ENCODE measurements at regions not wholly inside any gene's neighbourhood (a gene's known extent, or its start where the extent isn't known, plus 50 kb on each side); places are given as distances from the start of the nearest gene placed in this dataset.
"Not testable (repeated sequence)": the region's sequence is repeated elsewhere in the genome, so short reads cannot be mapped to it uniquely, and the experiment has no call there.

GRCh38 chr5:113652161-113652560 lies 138.7 kb downstream of the YTHDC2 start:
- DNase-seq = peak; percentile 6

- DNase-seq = no peak
Observed at GRCh38 chr5:113654828-113655227, 141.3 kb downstream of the YTHDC2 start.

DNA sequence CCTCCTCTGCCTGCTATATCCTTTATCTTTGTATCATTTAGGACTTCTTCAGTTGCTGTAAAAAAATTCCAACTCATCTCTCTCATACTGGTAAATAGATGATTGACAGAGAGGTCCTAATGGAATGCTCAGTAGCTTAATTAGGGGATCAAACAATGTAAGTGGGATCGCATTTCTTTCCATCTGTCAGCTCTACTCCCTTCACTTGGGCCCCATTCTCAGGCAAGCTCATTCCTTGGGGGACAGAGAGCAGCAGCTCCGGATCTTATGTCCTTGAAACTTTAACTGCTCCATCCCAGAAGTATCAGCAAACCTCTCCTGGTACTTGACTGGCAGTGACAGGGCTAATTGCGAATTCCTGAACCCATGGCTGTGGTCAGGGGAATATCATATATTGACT lies 146.7 kb downstream of the YTHDC2 start:
- peak; percentile 62 for DNase-seq

GRCh38 chr5:113660706-113661250 lies 147.3 kb downstream of the YTHDC2 start:
- no peak for DNase-seq

GRCh38 chr5:113663879-113664541 lies 150.5 kb downstream of the YTHDC2 start:
- no peak for DNase-seq

GRCh38 chr5:113673041-113673440 lies 159.5 kb downstream of the YTHDC2 start:
- no peak for DNase-seq

DNA sequence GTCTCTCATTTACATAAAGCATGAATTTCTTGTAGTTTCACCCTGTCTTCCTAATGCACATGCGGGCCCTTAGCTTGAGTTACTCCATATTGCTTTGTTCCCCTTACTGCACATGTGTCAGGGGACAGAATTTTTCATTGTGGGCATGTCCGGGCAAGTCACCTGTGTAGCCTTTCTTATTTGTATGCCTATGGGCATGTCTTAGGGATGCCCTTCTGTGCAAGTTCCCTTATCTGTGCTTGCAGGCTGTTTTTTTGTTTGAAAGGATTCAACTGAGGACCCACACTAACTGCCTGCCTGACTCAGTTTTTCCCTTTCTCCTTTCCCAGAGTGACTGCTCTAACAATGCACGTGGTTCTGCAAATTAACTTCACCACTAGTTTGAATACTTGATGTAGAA lies 161.7 kb downstream of the YTHDC2 start:
- DNase-seq = no peak

DNA sequence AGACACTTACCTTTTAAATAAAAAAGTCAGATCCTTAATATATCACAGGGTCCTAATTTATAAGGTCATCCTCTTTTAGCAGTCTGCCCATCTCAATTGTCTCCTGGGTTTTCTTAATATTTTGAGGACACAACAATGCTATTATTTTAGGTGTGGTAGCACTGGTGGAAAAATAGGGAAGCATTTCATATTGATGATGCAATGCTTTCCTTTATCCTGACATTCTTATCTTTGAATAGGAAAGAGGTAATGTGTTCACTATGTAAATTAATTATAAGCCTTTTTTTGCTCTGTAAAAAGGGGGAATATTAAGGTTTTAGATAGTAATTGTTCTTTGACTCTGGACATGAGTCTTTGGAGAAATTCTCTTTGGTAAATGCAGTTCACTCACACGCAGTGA lies 164.7 kb downstream of the YTHDC2 start:
- no peak for DNase-seq

- peak; percentile 4 for DNase-seq
Observed at GRCh38 chr5:113678924-113679575, 165.6 kb downstream of the YTHDC2 start.

DNA sequence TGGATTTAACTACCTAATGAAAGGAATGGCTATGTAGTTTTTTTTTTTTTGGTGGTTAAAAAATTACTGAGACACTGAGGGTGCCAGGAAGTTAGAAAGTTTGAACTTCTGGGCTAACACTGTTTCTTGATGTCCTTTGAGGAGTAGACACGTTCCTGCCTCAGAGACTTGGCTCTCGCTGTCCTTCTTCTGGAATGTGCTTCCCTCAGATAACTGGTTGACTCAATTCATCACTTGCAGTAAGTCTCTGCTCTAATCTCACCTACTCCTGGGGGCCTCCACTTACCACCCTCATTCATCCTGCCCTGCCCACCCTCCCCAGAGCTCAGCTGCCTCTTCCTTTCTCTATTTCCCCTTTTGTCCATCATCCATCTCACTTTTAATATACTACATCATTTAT lies 167.0 kb downstream of the YTHDC2 start:
- DNase-seq = no peak

DNA sequence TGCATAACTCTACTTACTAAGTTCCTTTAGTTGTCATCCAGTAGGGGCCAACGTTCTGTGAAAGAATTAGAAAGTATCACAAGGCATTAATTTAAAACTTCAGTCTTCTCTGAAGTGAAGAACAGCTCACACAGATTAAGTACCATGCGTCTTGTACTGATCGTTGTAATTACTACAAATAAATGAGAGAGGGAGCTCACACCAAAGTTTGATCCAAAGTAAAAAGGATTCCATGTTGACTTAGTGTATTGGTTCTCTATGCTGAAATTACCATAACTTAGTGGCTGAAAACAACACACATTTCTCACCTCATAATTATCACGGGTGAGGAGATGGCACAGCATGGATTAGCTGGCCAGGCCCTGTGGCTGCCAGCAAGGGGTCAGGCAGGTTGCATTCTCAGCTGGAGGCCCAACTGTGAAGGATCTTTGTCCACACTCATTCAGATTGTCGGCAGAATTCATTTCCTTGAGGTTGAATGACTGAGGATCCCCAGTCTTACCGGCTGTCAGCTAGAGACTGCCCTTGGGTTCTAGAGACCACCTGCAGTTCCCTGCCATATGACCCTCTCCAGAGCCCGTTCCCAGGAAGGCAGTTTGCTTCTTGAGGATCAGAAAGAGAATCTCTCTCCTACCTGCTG lies 169.1 kb downstream of the YTHDC2 start:
- DNase-seq = no peak

- no peak for DNase-seq
Observed at GRCh38 chr5:113683211-113683610, 169.7 kb downstream of the YTHDC2 start.

DNA sequence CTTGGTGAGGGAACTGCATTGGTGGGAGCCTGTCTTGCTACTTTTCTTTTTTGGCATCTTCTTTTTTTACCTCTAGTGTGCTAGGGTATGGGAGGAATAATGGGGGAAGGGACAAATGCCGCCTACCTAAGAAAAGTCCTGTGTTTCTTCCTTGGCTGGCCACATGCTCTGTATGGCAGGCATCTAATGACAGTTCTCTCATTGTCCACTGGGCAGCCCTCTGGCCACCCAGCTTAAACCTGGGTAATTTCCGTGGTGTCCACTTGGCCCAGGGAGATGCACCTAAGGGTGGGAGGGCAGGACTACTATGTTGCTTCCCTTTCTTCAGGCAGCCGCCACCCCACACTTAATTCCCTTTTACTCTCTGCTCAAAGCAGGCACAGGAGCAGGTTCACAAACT lies 173.1 kb downstream of the YTHDC2 start:
- DNase-seq = no peak

GRCh38 chr5:113689647-113690046 lies 176.2 kb downstream of the YTHDC2 start:
- DNase-seq = no peak

GRCh38 chr5:113692466-113692865 lies 179.0 kb downstream of the YTHDC2 start:
- DNase-seq = no peak

- DNase-seq = no peak
Observed at GRCh38 chr5:113692891-113693457, 179.5 kb downstream of the YTHDC2 start.

DNA sequence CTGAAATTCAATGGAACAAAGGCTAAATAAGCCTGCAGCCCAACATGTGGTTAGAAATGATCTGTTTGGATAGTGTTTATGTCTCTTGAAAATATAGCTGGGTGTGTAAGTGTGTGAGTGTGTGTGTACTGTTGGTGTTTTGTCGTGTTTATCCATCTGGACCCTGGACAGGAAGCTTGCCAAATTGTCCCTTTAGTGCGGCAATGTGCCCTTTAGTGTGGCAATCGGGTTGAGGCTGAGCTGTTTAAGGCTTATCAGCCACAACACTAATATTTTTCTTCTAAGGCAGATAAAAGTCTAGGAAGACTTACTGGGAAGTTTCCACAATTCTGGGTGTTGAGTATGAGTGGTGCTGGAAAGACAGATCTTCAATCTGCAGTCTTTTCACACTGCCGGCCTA lies 180.2 kb downstream of the YTHDC2 start:
- DNase-seq = no peak

GRCh38 chr5:113694576-113694975 lies 181.1 kb downstream of the YTHDC2 start:
- DNase-seq = no peak

- no peak for DNase-seq
Observed at GRCh38 chr5:113703266-113703665, 189.8 kb downstream of the YTHDC2 start.

- no peak for DNase-seq
Observed at GRCh38 chr5:113705657-113706056, 192.2 kb downstream of the YTHDC2 start.

- no peak for DNase-seq
Observed at GRCh38 chr5:113713051-113713450, 199.6 kb downstream of the YTHDC2 start.

GRCh38 chr5:113715921-113716320 lies 202.4 kb downstream of the YTHDC2 start:
- not testable (repeated sequence) for DNase-seq

DNA sequence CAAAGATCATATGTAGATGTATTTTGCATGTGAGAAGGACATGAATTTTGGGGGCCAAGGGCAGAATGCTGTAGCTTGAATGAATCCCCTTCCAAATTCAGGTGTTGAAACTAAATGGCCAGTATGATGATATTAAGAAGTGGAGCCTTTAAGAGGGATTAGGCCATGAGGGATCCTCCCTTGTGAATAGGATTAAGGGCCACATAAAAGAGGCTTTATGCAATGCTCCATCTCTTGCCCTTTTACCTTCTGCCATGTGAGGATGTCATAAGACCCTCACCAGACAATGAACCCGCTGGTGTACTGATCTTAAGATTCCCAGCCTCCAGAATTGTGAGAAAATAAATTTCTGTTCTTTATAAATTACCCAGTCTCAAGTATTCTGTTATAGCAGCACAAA lies 206.1 kb downstream of the YTHDC2 start:
- no peak for DNase-seq

DNA sequence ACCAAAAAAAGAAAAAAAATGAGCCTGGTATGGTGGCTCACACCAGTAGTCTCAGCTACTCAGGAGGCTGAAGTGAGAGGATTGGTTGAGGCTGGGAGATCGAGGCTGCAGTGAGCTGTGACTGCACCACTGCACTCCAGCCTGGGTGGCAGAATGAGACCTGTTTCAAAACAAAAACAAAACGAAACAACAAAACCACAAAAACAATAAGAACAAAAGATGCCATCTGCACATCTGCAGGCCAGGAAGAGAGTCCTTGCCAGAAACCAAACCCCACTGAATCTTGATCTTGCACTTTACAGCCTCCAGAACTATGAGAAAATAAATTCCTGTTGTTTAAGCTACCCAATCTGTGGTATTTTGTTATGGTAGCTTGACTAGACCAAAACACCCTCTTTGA lies 207.7 kb downstream of the YTHDC2 start:
- DNase-seq = no peak

Data from NCI-H2171 treated with DMSO at 0.1 percent for 48 hours (cell line).